ENCODE measurements at regions not wholly inside any gene's neighbourhood (a gene's known extent, or its start where the extent isn't known, plus 50 kb on each side); places are given as distances from the start of the nearest gene placed in this dataset.

- H3K4me3 ChIP-seq (ENCODE audit: insufficient read depth, low read depth, low read length, poor library complexity, severe bottlenecking), result no peak overlapping the region
- H3K9me3 ChIP-seq (ENCODE audit: control insufficient read depth, low read length), result no peaks in the 10 kb centered on the region
- DNase-seq, result no peak
- no peaks in the 10 kb centered on the region for H3K4me1 ChIP-seq (ENCODE audit: control insufficient read depth, insufficient read depth, low read length, poor library complexity, severe bottlenecking)
- H3K36me3 ChIP-seq (ENCODE audit: control insufficient read depth, insufficient read depth, low read length), result no peaks in the 10 kb centered on the region
- H3K27me3 ChIP-seq (replicated peaks; ENCODE audit: control insufficient read depth, insufficient read depth, low read length, poor library complexity, severe bottlenecking), result no peaks in the 10 kb centered on the region
- no peak overlapping the region for H3K27ac ChIP-seq (ENCODE audit: insufficient read depth, low read length, poor library complexity, severe bottlenecking)
Observed at GRCh38 chr10:128421371-128422160, 295.3 kb upstream of the MKI67 start.

- no peak overlapping the region for H3K4me3 ChIP-seq (ENCODE audit: insufficient read depth, low read depth, low read length, poor library complexity, severe bottlenecking)
- H3K9me3 ChIP-seq (ENCODE audit: control insufficient read depth, low read length), result no peaks in the 10 kb centered on the region
- no peaks in the 10 kb centered on the region for H3K4me1 ChIP-seq (ENCODE audit: control insufficient read depth, insufficient read depth, low read length, poor library complexity, severe bottlenecking)
- no peaks in the 10 kb centered on the region for H3K27me3 ChIP-seq (replicated peaks; ENCODE audit: control insufficient read depth, insufficient read depth, low read length, poor library complexity, severe bottlenecking)
- no peaks in the 10 kb centered on the region for H3K36me3 ChIP-seq (ENCODE audit: control insufficient read depth, insufficient read depth, low read length)
- DNase-seq, result no peak
- H3K27ac ChIP-seq (ENCODE audit: insufficient read depth, low read length, poor library complexity, severe bottlenecking), result no peak overlapping the region
Observed at GRCh38 chr10:128422190-128422589, 296.0 kb upstream of the MKI67 start.

DNA sequence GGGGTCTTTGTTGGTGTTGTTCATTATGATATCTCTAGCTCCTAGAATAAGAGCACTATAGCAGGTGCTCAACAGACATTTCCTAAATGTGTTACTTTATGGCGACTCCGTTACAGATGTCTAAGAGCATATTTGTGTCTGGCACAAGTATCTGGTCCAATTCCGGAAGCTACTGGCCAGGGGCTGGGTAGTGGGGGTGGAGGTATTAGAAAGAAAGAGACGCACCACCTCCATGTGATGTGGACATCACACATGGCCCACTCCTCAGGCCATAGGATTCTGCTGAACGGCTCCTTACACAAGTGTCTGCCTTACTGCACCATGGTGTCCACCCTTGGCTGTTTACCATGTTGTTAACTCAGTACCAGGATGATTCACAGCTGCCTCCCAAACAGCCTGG lies 296.8 kb upstream of the MKI67 start:
- Histone ChIP-seq H3K36me3 (ENCODE audit: control insufficient read depth, insufficient read depth, low read length) (no peaks in the 10 kb centered on the region), H3K9me3 (ENCODE audit: control insufficient read depth, low read length) (no peaks in the 10 kb centered on the region), H3K4me3 (ENCODE audit: insufficient read depth, low read depth, low read length, poor library complexity, severe bottlenecking) (no peak overlapping the region), H3K27me3 (replicated peaks; ENCODE audit: control insufficient read depth, insufficient read depth, low read length, poor library complexity, severe bottlenecking) (no peaks in the 10 kb centered on the region), H3K4me1 (ENCODE audit: control insufficient read depth, insufficient read depth, low read length, poor library complexity, severe bottlenecking) (no peaks in the 10 kb centered on the region), H3K27ac (ENCODE audit: insufficient read depth, low read length, poor library complexity, severe bottlenecking) (no peak overlapping the region)
- DNase-seq, result no peak

DNA sequence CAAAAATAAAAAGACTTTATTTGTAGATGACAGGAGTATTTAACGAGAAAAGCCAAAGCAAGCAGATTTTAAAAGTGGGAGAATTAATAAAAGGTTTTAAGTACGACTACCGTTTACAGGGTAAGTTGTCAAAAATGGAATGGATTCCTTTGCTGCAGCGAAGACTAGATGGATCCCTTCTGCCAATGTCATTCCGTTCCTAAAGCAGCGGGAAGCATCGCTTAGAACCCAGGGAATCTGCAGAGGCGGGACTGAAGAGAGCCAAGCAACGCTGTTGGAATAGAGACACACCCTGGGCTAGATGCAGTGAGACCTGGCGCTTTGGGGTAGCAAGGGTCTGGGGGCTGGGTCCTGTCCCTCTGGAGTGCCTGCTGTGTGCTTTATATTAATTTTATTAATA lies 303.1 kb upstream of the MKI67 start:
- H3K36me3 ChIP-seq (ENCODE audit: control insufficient read depth, insufficient read depth, low read length), result no peaks in the 10 kb centered on the region
- no peak overlapping the region for H3K27ac ChIP-seq (ENCODE audit: insufficient read depth, low read length, poor library complexity, severe bottlenecking)
- no peaks in the 10 kb centered on the region for H3K4me1 ChIP-seq (ENCODE audit: control insufficient read depth, insufficient read depth, low read length, poor library complexity, severe bottlenecking)
- DNase-seq, result no peak
- no peaks in the 10 kb centered on the region for H3K9me3 ChIP-seq (ENCODE audit: control insufficient read depth, low read length)
- no peak overlapping the region for H3K4me3 ChIP-seq (ENCODE audit: insufficient read depth, low read depth, low read length, poor library complexity, severe bottlenecking)
- H3K27me3 ChIP-seq (replicated peaks; ENCODE audit: control insufficient read depth, insufficient read depth, low read length, poor library complexity, severe bottlenecking), result no peaks in the 10 kb centered on the region

DNA sequence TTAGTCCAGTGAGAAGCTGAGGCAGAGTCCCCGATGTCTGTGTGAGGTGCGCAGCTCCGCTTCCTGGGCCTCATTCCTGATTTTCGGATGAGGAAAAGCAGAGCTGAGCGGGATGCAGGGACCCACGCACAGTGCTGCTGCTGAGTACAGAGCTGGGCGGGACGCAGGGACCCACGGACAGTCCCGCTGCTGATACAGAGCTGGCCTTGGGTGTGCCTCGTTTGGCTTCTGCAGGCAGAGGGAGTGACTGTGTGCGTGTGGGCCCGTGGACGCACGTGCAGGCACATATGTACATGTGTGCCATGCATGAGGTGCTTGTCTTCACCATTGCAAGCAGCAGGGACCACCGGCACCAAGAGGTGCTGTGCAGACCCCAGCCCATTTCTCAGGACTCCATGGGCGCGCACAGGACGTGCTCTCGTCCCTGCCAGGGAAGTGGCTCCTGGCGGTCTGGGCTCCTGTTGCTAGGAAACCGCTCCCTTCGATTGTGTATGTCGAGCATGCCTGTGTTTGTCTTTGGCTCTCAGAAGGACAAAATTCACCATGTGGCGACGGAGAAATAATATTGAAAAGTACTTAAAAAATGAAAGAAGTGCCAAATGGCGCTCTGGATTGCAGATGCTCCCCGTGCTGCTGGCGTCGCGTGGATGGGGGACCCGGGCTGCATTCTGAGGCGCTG lies 303.8 kb upstream of the MKI67 start:
- H3K36me3 ChIP-seq (ENCODE audit: control insufficient read depth, insufficient read depth, low read length), result no peaks in the 10 kb centered on the region
- DNase-seq, result no peak
- H3K9me3 ChIP-seq (ENCODE audit: control insufficient read depth, low read length), result no peaks in the 10 kb centered on the region
- no peaks in the 10 kb centered on the region for H3K4me1 ChIP-seq (ENCODE audit: control insufficient read depth, insufficient read depth, low read length, poor library complexity, severe bottlenecking)
- no peak overlapping the region for H3K27ac ChIP-seq (ENCODE audit: insufficient read depth, low read length, poor library complexity, severe bottlenecking)
- H3K27me3 ChIP-seq (replicated peaks; ENCODE audit: control insufficient read depth, insufficient read depth, low read length, poor library complexity, severe bottlenecking), result no peaks in the 10 kb centered on the region
- no peak overlapping the region for H3K4me3 ChIP-seq (ENCODE audit: insufficient read depth, low read depth, low read length, poor library complexity, severe bottlenecking)

DNA sequence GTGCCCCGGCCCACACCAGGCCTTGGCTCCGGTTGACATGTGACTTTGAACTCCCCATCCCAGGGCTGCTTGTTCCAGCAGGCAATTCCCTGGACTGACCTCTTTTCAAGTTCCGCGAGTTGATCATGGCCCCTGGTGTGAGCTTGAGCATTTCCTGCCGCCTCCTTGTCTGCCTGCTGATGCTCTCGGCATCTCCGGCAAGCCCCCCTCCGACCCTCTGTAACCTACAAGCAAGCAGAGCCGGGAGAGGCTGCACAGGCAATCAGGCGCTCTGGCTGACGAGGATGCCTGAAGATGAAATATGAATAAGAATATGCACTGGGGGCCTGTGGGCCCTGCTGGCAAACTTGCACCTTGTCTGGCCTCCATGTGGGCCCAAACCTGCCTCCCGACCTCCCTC lies 304.9 kb upstream of the MKI67 start:
- DNase-seq, result no peak
- H3K36me3 ChIP-seq (ENCODE audit: control insufficient read depth, insufficient read depth, low read length), result no peaks in the 10 kb centered on the region
- H3K27ac ChIP-seq (ENCODE audit: insufficient read depth, low read length, poor library complexity, severe bottlenecking), result no peak overlapping the region
- H3K4me1 ChIP-seq (ENCODE audit: control insufficient read depth, insufficient read depth, low read length, poor library complexity, severe bottlenecking), result no peaks in the 10 kb centered on the region
- no peak overlapping the region for H3K4me3 ChIP-seq (ENCODE audit: insufficient read depth, low read depth, low read length, poor library complexity, severe bottlenecking)
- no peaks in the 10 kb centered on the region for H3K9me3 ChIP-seq (ENCODE audit: control insufficient read depth, low read length)
- H3K27me3 ChIP-seq (replicated peaks; ENCODE audit: control insufficient read depth, insufficient read depth, low read length, poor library complexity, severe bottlenecking), result no peaks in the 10 kb centered on the region

DNA sequence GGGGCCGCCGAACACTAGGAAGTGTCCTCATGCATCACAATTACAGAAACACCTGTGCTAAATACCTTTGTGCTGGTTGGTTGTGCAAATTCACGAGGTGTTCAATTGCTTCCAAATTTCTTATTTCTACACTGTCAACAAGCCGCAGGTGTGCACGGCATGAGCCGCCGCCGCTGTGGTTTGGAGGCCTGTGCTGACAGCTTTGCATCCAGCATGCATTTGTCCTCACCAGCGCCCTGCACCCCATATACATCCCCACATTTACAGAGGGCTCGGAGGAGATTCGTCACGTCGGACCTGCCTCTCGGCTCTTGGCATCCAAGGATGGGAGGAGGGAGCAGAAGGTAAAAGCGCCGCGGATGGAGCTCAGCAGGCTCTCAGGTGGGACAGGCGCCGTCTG lies 305.3 kb upstream of the MKI67 start:
- no peak for DNase-seq
- Histone ChIP-seq H3K4me1 (ENCODE audit: control insufficient read depth, insufficient read depth, low read length, poor library complexity, severe bottlenecking) (no peaks in the 10 kb centered on the region), H3K4me3 (ENCODE audit: insufficient read depth, low read depth, low read length, poor library complexity, severe bottlenecking) (no peak overlapping the region), H3K27ac (ENCODE audit: insufficient read depth, low read length, poor library complexity, severe bottlenecking) (no peak overlapping the region), H3K36me3 (ENCODE audit: control insufficient read depth, insufficient read depth, low read length) (no peaks in the 10 kb centered on the region), H3K27me3 (replicated peaks; ENCODE audit: control insufficient read depth, insufficient read depth, low read length, poor library complexity, severe bottlenecking) (no peaks in the 10 kb centered on the region), H3K9me3 (ENCODE audit: control insufficient read depth, low read length) (no peaks in the 10 kb centered on the region)

- no peaks in the 10 kb centered on the region for H3K9me3 ChIP-seq (ENCODE audit: control insufficient read depth, low read length)
- H3K27me3 ChIP-seq (replicated peaks; ENCODE audit: control insufficient read depth, insufficient read depth, low read length, poor library complexity, severe bottlenecking), result no peaks in the 10 kb centered on the region
- H3K4me1 ChIP-seq (ENCODE audit: control insufficient read depth, insufficient read depth, low read length, poor library complexity, severe bottlenecking), result no peaks in the 10 kb centered on the region
- H3K36me3 ChIP-seq (ENCODE audit: control insufficient read depth, insufficient read depth, low read length), result no peaks in the 10 kb centered on the region
- no peak overlapping the region for H3K4me3 ChIP-seq (ENCODE audit: insufficient read depth, low read depth, low read length, poor library complexity, severe bottlenecking)
- DNase-seq, result no peak
- no peak overlapping the region for H3K27ac ChIP-seq (ENCODE audit: insufficient read depth, low read length, poor library complexity, severe bottlenecking)
Observed at GRCh38 chr10:128432011-128432410, 305.8 kb upstream of the MKI67 start.

GRCh38 chr10:128432423-128432822 lies 306.2 kb upstream of the MKI67 start:
- Histone ChIP-seq H3K36me3 (ENCODE audit: control insufficient read depth, insufficient read depth, low read length) (no peaks in the 10 kb centered on the region), H3K9me3 (ENCODE audit: control insufficient read depth, low read length) (no peaks in the 10 kb centered on the region), H3K27me3 (replicated peaks; ENCODE audit: control insufficient read depth, insufficient read depth, low read length, poor library complexity, severe bottlenecking) (no peaks in the 10 kb centered on the region), H3K4me1 (ENCODE audit: control insufficient read depth, insufficient read depth, low read length, poor library complexity, severe bottlenecking) (no peaks in the 10 kb centered on the region), H3K27ac (ENCODE audit: insufficient read depth, low read length, poor library complexity, severe bottlenecking) (no peak overlapping the region), H3K4me3 (ENCODE audit: insufficient read depth, low read depth, low read length, poor library complexity, severe bottlenecking) (no peak overlapping the region)
- DNase-seq, result no peak

GRCh38 chr10:128435811-128436210 lies 309.6 kb upstream of the MKI67 start:
- no peak overlapping the region for H3K4me3 ChIP-seq (ENCODE audit: insufficient read depth, low read depth, low read length, poor library complexity, severe bottlenecking)
- DNase-seq, result no peak
- no peaks in the 10 kb centered on the region for H3K4me1 ChIP-seq (ENCODE audit: control insufficient read depth, insufficient read depth, low read length, poor library complexity, severe bottlenecking)
- no peaks in the 10 kb centered on the region for H3K9me3 ChIP-seq (ENCODE audit: control insufficient read depth, low read length)
- no peaks in the 10 kb centered on the region for H3K36me3 ChIP-seq (ENCODE audit: control insufficient read depth, insufficient read depth, low read length)
- H3K27ac ChIP-seq (ENCODE audit: insufficient read depth, low read length, poor library complexity, severe bottlenecking), result no peak overlapping the region
- H3K27me3 ChIP-seq (replicated peaks; ENCODE audit: control insufficient read depth, insufficient read depth, low read length, poor library complexity, severe bottlenecking), result no peaks in the 10 kb centered on the region
